Hepatocyte (in vitro differentiated cells): ENCODE measurements at regions not wholly inside any gene's neighbourhood (a gene's known extent, or its start where the extent isn't known, plus 50 kb on each side); places are given as distances from the start of the nearest gene placed in this dataset.

Source experiments
- EZH2 ChIP-seq: fragments of 200-600 bp; sonication (generic); IDR thresholded peaks from 2 replicates; pipeline ENCODE4 v1.6.1; 2016; ENCODE audit warnings: antibody characterized with exemption, mild to moderate bottlenecking, borderline replicate concordance
- EZH2phosphoT487 ChIP-seq: fragments of 200-600 bp; sonication (generic); IDR thresholded peaks from one replicate; pipeline ENCODE4 v1.6.1; 2018; ENCODE audit warnings: antibody characterized with exemption, mild to moderate bottlenecking, low read depth, moderate library complexity; ENCODE audit not compliant: unreplicated experiment, severe bottlenecking
- TF ChIP-seq, protein P1 (sequence below): fragments of 200-600 bp; sonication (generic); IDR thresholded peaks from 2 replicates; pipeline ENCODE4 v1.5.1; 2016; ENCODE audit warnings: antibody characterized with exemption, mild to moderate bottlenecking; ENCODE audit not compliant: poor library complexity

DNA sequence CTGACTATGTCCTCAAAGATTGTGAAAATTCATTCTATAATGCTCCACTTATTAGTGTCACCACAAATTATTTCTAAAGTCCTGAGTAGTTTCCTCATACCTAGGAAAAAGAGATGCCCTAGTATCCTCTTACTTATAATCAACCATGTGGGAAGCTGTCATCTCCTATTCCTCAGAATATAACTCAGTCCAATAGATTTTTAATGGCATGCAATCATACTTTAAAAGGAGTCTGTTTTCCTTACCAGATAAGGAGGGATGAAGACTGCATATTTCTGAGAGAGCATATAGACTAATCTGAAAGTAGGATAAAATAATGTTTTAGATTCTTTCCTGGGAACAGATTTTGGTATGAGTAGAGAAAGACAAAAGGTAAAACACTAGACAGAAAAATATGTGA is 727.7 kb upstream of the GRM3 start:
- TF ChIP-seq EZH2phosphoT487 (no peak), EZH2 (no peak)
- TF ChIP-seq, protein P1, sequence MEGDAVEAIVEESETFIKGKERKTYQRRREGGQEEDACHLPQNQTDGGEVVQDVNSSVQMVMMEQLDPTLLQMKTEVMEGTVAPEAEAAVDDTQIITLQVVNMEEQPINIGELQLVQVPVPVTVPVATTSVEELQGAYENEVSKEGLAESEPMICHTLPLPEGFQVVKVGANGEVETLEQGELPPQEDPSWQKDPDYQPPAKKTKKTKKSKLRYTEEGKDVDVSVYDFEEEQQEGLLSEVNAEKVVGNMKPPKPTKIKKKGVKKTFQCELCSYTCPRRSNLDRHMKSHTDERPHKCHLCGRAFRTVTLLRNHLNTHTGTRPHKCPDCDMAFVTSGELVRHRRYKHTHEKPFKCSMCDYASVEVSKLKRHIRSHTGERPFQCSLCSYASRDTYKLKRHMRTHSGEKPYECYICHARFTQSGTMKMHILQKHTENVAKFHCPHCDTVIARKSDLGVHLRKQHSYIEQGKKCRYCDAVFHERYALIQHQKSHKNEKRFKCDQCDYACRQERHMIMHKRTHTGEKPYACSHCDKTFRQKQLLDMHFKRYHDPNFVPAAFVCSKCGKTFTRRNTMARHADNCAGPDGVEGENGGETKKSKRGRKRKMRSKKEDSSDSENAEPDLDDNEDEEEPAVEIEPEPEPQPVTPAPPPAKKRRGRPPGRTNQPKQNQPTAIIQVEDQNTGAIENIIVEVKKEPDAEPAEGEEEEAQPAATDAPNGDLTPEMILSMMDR: no peak
